Panc1 (cell line): ENCODE measurements at regions not wholly inside any gene's neighbourhood (a gene's known extent, or its start where the extent isn't known, plus 50 kb on each side); places are given as distances from the start of the nearest gene placed in this dataset.

Source experiments
- ATAC-seq: fragments of 200-7000 bp; cut with Tn5 transposase; 2 replicates; pipeline ENCODE4 v1.9.1; 2020; ENCODE audit warnings: mild to moderate bottlenecking, moderate library complexity
- BruUV-seq: library from RNA; stranded (reverse); fragments of 400-500 nt; replicated peaks from 2 replicates; lab custom pipeline; 2021; lab: Mats Ljungman, UMichigan
- CTCF ChIA-PET: fragments of 300-600 bp; sonication (Branson Sonifier 250); formaldehyde crosslinking; loops from one replicate; lab custom pipeline; 2022; ENCODE audit warnings: antibody characterized with exemption; lab: Charles Lee
- POLR2A ChIA-PET: fragments of 300-600 bp; sonication (Branson Sonifier 250); formaldehyde crosslinking; loops from one replicate; lab custom pipeline; 2022; ENCODE audit warnings: antibody characterized with exemption; lab: Charles Lee
- DNase-seq: peaks from one replicate; pipeline ENCODE4 v3.0.0-alpha.2; 2010; ENCODE audit warnings: low read depth, low spot score
- H3K27ac ChIP-seq: 2 replicates; pipeline ENCODE4 v1.5.1; 2011; ENCODE audit warnings: mild to moderate bottlenecking, low read length, inconsistent platforms
- H3K27me3 ChIP-seq: fragments of 200-500 bp; sonication (Bioruptor generic); 2 replicates; pipeline ENCODE4 v1.6.0; 2014; ENCODE audit warnings: low read length, inconsistent platforms; ENCODE audit not compliant: control insufficient read depth, insufficient read depth
- H3K36me3 ChIP-seq: fragments of 200-500 bp; sonication (Bioruptor generic); 2 replicates; pipeline ENCODE4 v1.5.1; 2014; ENCODE audit warnings: inconsistent platforms, mild to moderate bottlenecking, low read length, moderate library complexity; ENCODE audit not compliant: control insufficient read depth, insufficient read depth
- H3K4me1 ChIP-seq: 2 replicates; pipeline ENCODE4 v1.5.1; 2011; ENCODE audit warnings: inconsistent platforms, mild to moderate bottlenecking, low read length, moderate library complexity; ENCODE audit not compliant: control insufficient read depth, insufficient read depth
- H3K4me3 ChIP-seq, 2 experiments: 2 replicates each; pipeline ENCODE4 v1.5.1; 2011 to 2012; ENCODE audit warnings: low read depth in 2 of 2, low read length in 2 of 2, mild to moderate bottlenecking in 2 of 2, inconsistent platforms in 1 of 2, moderate library complexity in 1 of 2
- H3K9me3 ChIP-seq: fragments of 200-500 bp; sonication (Bioruptor generic); 2 replicates; pipeline ENCODE4 v1.5.1; 2014; ENCODE audit warnings: low read depth, mild to moderate bottlenecking, inconsistent platforms, low read length, moderate library complexity; ENCODE audit not compliant: control insufficient read depth, insufficient read depth
- POLR2AphosphoS5 ChIP-seq: IDR thresholded peaks from 2 replicates; pipeline ENCODE4 v1.6.1; 2012; ENCODE audit warnings: mild to moderate bottlenecking, low read depth, low read length, moderate library complexity
- SIN3A ChIP-seq: IDR thresholded peaks from 2 replicates; pipeline ENCODE4 v1.6.1; 2012; ENCODE audit warnings: low read depth, mild to moderate bottlenecking, low read length, moderate library complexity, borderline replicate concordance; ENCODE audit not compliant: insufficient read depth
- TCF7L2 ChIP-seq: IDR thresholded peaks from 2 replicates; pipeline ENCODE4 v1.6.1; 2011; ENCODE audit warnings: mild to moderate bottlenecking, low read depth, low read length, inconsistent platforms
- in situ Hi-C: cut with HindIII; loops from 2 replicates; pipeline ENCODE4 v1.10.0; 2016; ENCODE audit warnings: low sequenced_read_pairs, low pct_unique_long_range_greater_than_20kb
- intact Hi-C: fragments of 100-400 bp; cut with micrococcal nuclease; formaldehyde crosslinking; loops from one replicate; pipeline ENCODE4 v1.10.0; 2022; ENCODE audit not compliant: unreplicated experiment
- TF ChIP-seq, protein P1 (sequence below): fragments of 450-650 bp; IDR thresholded peaks from 2 replicates; pipeline ENCODE4 v1.5.1; 2017; ENCODE audit warnings: mild to moderate bottlenecking
- TF ChIP-seq, protein P2 (sequence below), 2 experiments: IDR thresholded peaks; 2 replicates each; pipeline ENCODE4 v1.6.1; 2011 to 2012; ENCODE audit warnings: low read depth in 2 of 2, control low read depth in 1 of 2, low read length in 1 of 2, mild to moderate bottlenecking in 1 of 2, moderate library complexity in 1 of 2; ENCODE audit not compliant: insufficient read depth in 1 of 2

DNA sequence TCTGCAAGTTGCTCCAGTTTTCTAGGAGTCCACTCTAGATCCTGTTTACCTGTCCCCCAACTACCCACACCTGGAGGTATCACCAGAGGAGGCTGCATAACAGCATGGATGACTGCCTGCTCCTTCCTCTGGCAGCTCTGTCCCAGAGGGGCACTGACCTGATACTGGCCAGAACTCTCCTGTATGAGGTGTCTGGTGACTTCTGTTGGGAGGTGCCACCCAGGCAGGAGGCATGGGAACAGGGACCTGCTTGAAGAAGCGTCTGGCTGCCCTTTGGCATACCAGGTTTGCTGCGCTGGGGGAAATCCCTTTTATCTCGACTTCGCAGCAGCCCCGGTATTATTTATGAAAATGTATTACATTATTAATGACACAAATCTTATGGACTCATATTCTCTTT is 1163.6 kb downstream of the NSUN3 start:
- no peaks in the 10 kb centered on the region for H3K27me3 ChIP-seq
- no peak for DNase-seq
- intact Hi-C loops (no loop called here), in situ Hi-C loops (no loop called here)
- no peak overlapping the region for H3K27ac ChIP-seq
- H3K36me3 ChIP-seq: no peaks in the 10 kb centered on the region
- ATAC-seq: no peak
- TF ChIP-seq TCF7L2: no peak
- TF ChIP-seq, protein P1, sequence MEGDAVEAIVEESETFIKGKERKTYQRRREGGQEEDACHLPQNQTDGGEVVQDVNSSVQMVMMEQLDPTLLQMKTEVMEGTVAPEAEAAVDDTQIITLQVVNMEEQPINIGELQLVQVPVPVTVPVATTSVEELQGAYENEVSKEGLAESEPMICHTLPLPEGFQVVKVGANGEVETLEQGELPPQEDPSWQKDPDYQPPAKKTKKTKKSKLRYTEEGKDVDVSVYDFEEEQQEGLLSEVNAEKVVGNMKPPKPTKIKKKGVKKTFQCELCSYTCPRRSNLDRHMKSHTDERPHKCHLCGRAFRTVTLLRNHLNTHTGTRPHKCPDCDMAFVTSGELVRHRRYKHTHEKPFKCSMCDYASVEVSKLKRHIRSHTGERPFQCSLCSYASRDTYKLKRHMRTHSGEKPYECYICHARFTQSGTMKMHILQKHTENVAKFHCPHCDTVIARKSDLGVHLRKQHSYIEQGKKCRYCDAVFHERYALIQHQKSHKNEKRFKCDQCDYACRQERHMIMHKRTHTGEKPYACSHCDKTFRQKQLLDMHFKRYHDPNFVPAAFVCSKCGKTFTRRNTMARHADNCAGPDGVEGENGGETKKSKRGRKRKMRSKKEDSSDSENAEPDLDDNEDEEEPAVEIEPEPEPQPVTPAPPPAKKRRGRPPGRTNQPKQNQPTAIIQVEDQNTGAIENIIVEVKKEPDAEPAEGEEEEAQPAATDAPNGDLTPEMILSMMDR: no peak
- TF ChIP-seq, protein P2, sequence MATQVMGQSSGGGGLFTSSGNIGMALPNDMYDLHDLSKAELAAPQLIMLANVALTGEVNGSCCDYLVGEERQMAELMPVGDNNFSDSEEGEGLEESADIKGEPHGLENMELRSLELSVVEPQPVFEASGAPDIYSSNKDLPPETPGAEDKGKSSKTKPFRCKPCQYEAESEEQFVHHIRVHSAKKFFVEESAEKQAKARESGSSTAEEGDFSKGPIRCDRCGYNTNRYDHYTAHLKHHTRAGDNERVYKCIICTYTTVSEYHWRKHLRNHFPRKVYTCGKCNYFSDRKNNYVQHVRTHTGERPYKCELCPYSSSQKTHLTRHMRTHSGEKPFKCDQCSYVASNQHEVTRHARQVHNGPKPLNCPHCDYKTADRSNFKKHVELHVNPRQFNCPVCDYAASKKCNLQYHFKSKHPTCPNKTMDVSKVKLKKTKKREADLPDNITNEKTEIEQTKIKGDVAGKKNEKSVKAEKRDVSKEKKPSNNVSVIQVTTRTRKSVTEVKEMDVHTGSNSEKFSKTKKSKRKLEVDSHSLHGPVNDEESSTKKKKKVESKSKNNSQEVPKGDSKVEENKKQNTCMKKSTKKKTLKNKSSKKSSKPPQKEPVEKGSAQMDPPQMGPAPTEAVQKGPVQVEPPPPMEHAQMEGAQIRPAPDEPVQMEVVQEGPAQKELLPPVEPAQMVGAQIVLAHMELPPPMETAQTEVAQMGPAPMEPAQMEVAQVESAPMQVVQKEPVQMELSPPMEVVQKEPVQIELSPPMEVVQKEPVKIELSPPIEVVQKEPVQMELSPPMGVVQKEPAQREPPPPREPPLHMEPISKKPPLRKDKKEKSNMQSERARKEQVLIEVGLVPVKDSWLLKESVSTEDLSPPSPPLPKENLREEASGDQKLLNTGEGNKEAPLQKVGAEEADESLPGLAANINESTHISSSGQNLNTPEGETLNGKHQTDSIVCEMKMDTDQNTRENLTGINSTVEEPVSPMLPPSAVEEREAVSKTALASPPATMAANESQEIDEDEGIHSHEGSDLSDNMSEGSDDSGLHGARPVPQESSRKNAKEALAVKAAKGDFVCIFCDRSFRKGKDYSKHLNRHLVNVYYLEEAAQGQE (IDR thresholded peaks at IDR 0.05; ENCODE audit: insufficient read depth in 1 of 2, low read depth in 2 of 2, low read length in 1 of 2): no peak
- no peak for TF ChIP-seq POLR2AphosphoS5
- no peak for TF ChIP-seq SIN3A
- H3K4me3 ChIP-seq: no peak overlapping the region
- ChIA-PET POLR2A (no interaction called here), CTCF (no interaction called here)
- H3K9me3 ChIP-seq: 0 out of 2 replicates have a peak, but pooled peaks cover 8% of the 10 kb centered on the region
- no peaks in the 10 kb centered on the region for H3K4me1 ChIP-seq
- no TSS peak for BruUV-seq

DNA sequence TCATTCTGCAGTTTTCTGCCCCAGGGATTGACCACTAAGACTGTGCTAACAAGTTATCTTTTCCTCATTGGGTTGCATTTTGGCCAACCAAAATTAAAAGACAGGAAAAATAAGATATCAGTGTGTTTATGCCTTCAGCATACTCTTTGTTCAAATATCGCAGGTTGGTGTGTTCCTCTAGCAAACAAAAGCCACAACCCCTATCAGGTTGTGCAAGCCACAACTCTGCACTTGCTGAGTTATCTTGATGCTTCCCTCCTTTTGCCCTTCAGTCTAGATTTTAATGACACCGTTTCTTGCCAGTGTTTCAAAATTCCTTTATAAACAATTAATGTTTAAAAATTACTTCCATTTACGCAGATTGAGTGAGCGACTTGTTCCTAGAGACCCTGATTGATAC is 1164.2 kb downstream of the NSUN3 start:
- Histone ChIP-seq H3K9me3 (0 out of 2 replicates have a peak, but pooled peaks cover 8% of the 10 kb centered on the region), H3K36me3 (no peaks in the 10 kb centered on the region), H3K27me3 (no peaks in the 10 kb centered on the region), H3K4me3 (no peak overlapping the region), H3K27ac (no peak overlapping the region), H3K4me1 (no peaks in the 10 kb centered on the region)
- intact Hi-C loops: no loop called here
- TF ChIP-seq, protein P1: no peak
- TF ChIP-seq, protein P2 (IDR thresholded peaks at IDR 0.05; ENCODE audit: insufficient read depth in 1 of 2, low read depth in 2 of 2, low read length in 1 of 2): no peak
- TF ChIP-seq POLR2AphosphoS5: no peak
- TF ChIP-seq SIN3A: no peak
- no peak for TF ChIP-seq TCF7L2
- CTCF ChIA-PET: no interaction called here
- no TSS peak for BruUV-seq
- DNase-seq (no peak), ATAC-seq (no peak)
- POLR2A ChIA-PET: no interaction called here
- in situ Hi-C loops: no loop called here
